Coronary artery (tissue), 2 donors: ENCODE measurements at regions not wholly inside any gene's neighbourhood (a gene's known extent, or its start where the extent isn't known, plus 50 kb on each side); places are given as distances from the start of the nearest gene placed in this dataset.

Experiments
- DNase-seq: peaks from one replicate; pipeline ENCODE4 v3.0.0-alpha.2; 2017; ENCODE audit warnings: low spot score
- H3K27ac ChIP-seq, 2 donors: fragments of 200-600 bp; sonication (generic); one replicate each; pipeline ENCODE4 v1.5.1; 2016 to 2019
- H3K4me3 ChIP-seq: fragments of 200-600 bp; sonication (generic); 2 replicates; pipeline ENCODE4 v1.5.1; 2016; ENCODE audit warnings: mild to moderate bottlenecking, moderate library complexity
- TF ChIP-seq, protein P1 (sequence below): fragments of 200-600 bp; sonication (generic); IDR thresholded peaks from one replicate; pipeline ENCODE4 v1.5.1; 2019; ENCODE audit warnings: antibody characterized with exemption

DNA sequence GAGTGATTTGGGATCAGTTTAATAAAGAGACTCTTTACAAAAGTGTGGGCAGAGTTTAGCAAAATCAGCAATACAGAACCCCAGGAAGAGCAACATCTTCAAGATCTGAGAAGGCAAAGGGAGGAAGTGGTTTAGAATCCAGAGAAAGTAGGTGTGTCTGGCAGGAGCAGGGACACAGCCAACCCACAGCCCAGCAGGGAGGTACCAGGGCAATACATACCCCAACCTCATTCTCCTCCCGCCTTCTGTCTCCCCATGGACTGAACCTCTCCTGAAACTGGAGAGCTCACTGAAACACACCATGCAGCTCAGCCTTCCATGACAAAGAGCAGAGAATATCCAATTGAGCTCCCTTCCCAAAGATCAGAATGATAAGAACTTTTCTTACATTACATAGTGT is 283.4 kb downstream of the PRELID2 start:
- no peak overlapping the region for H3K27ac ChIP-seq
- no peak for DNase-seq
- TF ChIP-seq, protein P1, sequence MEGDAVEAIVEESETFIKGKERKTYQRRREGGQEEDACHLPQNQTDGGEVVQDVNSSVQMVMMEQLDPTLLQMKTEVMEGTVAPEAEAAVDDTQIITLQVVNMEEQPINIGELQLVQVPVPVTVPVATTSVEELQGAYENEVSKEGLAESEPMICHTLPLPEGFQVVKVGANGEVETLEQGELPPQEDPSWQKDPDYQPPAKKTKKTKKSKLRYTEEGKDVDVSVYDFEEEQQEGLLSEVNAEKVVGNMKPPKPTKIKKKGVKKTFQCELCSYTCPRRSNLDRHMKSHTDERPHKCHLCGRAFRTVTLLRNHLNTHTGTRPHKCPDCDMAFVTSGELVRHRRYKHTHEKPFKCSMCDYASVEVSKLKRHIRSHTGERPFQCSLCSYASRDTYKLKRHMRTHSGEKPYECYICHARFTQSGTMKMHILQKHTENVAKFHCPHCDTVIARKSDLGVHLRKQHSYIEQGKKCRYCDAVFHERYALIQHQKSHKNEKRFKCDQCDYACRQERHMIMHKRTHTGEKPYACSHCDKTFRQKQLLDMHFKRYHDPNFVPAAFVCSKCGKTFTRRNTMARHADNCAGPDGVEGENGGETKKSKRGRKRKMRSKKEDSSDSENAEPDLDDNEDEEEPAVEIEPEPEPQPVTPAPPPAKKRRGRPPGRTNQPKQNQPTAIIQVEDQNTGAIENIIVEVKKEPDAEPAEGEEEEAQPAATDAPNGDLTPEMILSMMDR: no peak
- H3K4me3 ChIP-seq: no peak overlapping the region

DNA sequence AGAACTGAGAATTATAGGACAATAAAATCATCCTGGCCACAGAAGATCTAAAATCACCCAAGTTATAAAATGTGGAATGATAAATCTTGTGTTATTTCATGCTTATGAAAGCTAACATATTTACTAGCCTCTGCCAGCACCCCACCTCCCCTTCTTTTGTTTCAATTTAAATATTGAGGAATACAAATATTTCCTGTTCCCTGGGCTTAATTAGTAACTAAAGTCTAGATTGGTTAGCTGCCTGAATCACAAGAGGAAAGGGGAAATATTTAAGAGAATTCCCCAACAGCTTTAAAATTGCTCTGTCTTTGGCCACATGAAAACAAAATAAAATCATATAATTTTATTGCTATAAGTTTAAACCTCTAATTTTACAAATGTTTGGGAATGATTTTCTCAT is 287.0 kb downstream of the PRELID2 start:
- DNase-seq: no peak
- TF ChIP-seq, protein P1: no peak
- H3K27ac ChIP-seq: no peak overlapping the region

DNA sequence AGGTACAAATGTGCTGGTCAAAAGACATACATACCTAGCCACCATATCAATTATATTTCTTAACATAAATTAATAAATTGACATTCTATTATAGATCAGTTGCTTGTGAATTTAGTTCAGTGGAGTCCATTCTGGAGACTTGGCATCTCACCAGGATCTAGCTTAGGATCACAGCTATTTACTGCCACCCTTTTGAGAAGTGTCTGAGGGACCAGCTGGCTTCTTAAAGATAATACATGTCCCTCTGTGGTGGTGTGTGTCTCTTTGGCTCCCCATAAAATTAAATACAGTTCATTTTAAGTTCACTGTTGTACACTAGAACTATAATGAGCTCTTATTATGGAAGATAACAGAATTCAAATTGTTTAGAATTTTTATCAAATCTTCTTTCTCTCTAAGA is 290.7 kb downstream of the PRELID2 start:
- no peak for DNase-seq
- no peak overlapping the region for H3K4me3 ChIP-seq
- H3K27ac ChIP-seq: no peak overlapping the region
- TF ChIP-seq, protein P1: no peak

More for the DNA sequence above, 287.0 kb downstream of the PRELID2 start:
- no peak overlapping the region for H3K4me3 ChIP-seq

DNA sequence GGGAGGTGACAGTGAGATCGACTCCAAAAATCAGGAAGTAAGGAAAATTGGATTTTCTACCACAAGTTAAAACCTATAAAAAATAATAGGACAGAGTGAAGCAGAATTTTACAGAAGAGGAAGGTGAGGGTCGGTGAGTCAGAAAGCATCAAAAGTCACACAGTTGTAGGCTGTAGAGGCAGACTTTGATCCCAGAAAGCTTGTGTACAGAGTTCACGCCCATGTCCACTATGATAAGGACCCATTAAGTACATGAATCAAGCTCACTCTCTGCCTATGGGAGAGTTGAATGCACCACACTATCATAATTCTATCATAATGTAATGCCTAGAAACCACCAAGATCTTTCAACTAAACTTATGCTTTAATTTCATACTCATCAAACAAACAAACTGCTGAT is 291.2 kb downstream of the PRELID2 start:
- TF ChIP-seq, protein P1: no peak
- no peak for DNase-seq
- Histone ChIP-seq H3K27ac (no peak overlapping the region), H3K4me3 (no peak overlapping the region)

DNA sequence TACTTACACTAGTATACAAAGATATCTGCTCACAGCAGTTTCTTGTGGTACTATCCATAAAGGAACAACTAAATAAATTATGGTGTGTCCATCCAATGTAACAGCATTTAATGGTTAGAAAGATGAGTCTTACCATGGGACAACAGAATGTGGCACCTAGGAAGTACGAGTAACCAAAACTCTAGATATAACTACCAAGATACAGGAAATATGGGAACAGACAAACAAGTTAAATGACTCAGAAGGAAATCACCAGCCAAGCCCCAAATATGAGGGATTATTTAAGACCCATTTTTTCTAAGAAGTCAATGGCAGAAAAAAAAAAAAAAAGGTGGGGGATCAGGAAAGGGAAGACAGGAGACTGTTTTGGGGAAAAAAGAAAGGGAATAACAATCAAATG is 294.8 kb downstream of the PRELID2 start:
- no peak for DNase-seq
- Histone ChIP-seq H3K4me3 (no peak overlapping the region), H3K27ac (no peak overlapping the region)
- TF ChIP-seq, protein P1: no peak

DNA sequence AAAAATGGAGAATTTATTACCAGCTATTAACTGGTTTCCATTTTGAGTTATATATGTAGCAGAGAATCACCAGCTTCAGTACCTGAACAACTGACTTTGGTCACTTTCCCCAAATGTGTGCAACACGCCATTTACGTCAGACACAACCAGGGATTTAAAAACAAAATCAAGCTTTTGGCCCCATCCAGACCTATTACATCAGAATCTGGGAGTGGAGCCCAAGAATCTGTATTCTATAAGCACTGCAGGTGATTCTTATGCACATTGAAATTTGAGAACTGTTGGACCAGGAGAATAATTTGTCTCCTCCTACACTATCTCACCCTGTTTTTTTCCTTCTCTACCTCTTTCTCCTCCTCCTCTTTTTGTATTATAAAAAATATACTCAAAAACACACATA is 295.9 kb downstream of the PRELID2 start:
- Histone ChIP-seq H3K27ac (no peak overlapping the region), H3K4me3 (no peak overlapping the region)
- no peak for DNase-seq
- TF ChIP-seq, protein P1: no peak

DNA sequence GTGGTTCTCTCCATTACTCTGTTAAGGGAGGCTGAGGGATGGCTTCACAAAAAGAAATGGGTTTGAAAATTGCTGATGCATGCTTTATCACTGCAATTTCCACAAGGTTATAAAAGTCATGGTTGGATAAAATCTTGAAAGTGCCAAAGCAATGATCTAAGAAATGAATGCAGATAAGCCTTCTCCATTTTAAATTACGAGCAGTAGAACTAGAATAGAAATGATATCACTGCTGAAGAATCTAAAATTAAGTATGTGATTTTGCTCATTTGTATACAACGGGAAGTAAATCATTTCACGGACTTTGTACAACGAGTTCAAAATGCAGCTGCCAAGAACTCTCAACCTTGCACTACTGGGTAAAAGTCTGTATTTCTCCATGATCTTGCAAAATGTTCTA is 299.0 kb downstream of the PRELID2 start:
- TF ChIP-seq, protein P1: no peak
- no peak for DNase-seq
- Histone ChIP-seq H3K27ac (no peak overlapping the region), H3K4me3 (no peak overlapping the region)
